ENCODE measurements at regions not wholly inside any gene's neighbourhood (a gene's known extent, or its start where the extent isn't known, plus 50 kb on each side); places are given as distances from the start of the nearest gene placed in this dataset.

DNA sequence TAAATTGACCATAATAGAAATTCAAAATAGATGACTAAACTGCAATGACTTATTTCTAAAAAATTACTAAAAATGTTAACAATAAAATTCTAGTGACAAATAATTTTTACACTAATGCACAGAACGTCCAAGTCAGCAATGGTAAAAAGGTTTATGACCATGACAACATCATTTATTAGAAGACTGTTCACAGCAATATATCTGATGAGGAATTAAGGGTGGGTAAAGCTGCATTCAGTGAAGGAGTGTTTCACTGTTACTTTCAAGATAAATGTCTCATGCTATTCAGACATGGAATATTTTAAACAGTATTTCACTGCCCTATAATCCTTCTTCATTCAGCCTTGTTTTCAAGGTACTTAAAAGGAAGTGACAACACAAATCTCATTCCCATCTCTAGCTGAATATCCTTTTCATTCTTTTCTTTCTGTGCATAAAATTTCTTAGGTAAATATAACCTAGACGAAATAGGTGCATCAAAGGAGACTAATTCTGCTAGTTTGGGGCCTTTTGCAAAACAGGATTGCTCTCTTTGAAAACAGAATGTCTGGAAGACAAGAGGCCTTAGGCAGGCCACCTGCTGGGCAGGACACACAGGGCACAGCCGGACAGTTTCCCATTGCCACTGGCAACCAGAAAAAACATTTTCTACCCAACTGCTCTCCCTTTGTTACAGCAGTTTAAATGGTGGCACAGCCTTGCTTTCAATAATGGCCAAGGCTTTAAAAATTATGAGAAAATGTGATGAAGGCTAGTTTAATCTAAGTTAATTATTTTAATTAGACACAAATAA, 600.3 kb downstream of the SPRY1 start:
- TF ChIP-seq GATA3 (IDR thresholded peaks at IDR 0.05; ENCODE audit: low read depth, low read length) (no peak), GATA2 (IDR thresholded peaks at IDR 0.05; ENCODE audit: low read depth, low read length) (no peak)

DNA sequence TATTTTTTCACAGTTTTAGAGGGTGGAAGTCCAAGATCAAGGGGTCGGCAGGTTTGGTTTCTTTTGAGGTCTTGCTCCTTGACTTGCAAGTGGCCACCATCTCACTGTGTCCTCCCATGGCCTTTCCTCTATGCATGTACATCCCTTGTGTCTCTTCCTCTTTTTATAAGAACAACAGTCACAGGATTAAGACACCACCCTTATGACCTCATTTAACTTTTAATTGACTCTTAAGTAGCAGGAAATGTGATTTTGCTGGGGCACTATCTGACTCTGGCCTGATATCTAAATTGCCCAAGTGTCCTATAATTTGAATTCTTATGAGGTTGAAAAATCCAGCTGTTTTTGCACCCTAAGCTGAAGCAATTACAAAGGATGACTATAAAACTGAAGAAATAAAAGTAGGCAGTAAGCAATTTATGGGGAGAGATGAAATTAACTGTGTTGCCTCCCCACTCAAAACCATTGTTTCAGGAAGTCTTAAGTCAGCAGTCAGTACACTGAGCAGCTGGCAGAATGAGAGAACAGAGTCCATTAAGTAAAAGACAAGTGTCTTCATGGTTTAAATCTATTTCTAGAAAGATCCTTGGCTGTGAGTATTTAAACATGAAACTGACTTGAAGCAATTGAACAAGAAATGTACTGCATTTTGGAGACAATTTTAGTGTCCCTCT, 601.3 kb downstream of the SPRY1 start:
- TF ChIP-seq GATA3 (IDR thresholded peaks at IDR 0.05; ENCODE audit: low read depth, low read length) (no peak), GATA2 (IDR thresholded peaks at IDR 0.05; ENCODE audit: low read depth, low read length) (no peak)

DNA sequence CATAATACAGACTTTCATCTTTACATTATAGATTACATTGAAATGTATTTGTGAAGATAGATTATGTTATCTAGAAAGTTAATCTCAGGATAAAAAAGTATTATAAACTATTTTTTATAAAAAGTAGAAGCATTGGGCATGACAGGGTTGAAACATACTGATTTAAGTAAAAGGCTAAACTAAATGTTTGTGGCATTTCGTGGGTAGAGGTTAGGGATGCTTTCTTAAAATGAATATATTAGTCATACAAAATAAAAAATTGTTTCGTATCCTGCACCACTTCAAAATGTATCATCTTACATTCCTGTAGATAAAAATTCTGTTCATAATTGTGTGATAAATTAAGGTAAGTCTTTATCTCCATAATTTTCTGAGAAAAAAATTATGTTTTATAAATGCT, 603.6 kb downstream of the SPRY1 start:
- no peak for TF ChIP-seq GATA3 (IDR thresholded peaks at IDR 0.05; ENCODE audit: low read depth, low read length)

DNA sequence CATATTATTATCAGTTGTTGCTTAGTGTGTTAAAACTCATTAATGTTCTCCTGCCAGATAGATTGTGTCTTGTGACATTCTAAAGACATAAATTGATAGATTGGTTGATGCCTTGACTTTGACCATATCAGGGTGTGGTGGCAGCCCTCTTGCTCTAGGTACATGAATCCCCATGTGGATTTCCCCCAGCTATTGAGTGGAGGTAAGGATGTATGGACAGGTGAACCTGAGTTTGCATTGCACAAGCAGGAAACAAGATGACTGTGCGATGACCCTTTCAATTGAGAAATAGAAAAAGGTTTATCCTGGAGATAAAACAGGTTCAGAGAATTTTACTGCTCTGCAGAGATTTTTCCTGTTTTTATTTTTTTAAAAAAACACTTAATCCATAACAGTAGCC, 619.2 kb downstream of the SPRY1 start:
- no peak for TF ChIP-seq GATA2 (IDR thresholded peaks at IDR 0.05; ENCODE audit: low read depth, low read length)

DNA sequence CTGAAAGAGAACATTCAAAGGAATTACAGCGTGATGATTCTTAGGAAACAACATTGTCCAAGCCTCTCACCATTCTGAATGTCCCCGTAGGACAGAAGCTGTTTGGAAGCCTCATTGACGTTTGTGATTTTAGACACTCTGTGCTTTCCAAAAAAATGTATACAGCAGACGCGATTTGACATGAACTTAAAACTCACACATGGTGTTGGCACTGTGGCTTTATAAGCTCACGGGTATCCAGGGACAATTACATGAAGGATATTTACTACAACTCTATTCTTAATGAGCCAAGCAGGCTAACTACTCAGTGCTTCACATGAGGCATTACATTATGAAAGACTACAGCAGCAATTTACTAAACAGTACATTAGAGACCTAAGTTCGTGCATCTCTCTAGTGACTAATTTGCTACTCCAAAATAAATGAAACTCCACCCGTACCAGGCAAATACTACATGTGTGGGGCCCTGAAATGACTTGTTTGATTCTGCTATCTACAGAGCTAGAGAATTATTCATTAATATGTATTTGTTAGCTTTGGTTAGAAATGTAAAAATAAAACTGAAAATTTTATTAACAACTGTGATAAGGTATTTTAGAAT, 620.7 kb downstream of the SPRY1 start:
- no peak for TF ChIP-seq GATA3 (IDR thresholded peaks at IDR 0.05; ENCODE audit: low read depth, low read length)
- no peak for TF ChIP-seq GATA2 (IDR thresholded peaks at IDR 0.05; ENCODE audit: low read depth, low read length)

DNA sequence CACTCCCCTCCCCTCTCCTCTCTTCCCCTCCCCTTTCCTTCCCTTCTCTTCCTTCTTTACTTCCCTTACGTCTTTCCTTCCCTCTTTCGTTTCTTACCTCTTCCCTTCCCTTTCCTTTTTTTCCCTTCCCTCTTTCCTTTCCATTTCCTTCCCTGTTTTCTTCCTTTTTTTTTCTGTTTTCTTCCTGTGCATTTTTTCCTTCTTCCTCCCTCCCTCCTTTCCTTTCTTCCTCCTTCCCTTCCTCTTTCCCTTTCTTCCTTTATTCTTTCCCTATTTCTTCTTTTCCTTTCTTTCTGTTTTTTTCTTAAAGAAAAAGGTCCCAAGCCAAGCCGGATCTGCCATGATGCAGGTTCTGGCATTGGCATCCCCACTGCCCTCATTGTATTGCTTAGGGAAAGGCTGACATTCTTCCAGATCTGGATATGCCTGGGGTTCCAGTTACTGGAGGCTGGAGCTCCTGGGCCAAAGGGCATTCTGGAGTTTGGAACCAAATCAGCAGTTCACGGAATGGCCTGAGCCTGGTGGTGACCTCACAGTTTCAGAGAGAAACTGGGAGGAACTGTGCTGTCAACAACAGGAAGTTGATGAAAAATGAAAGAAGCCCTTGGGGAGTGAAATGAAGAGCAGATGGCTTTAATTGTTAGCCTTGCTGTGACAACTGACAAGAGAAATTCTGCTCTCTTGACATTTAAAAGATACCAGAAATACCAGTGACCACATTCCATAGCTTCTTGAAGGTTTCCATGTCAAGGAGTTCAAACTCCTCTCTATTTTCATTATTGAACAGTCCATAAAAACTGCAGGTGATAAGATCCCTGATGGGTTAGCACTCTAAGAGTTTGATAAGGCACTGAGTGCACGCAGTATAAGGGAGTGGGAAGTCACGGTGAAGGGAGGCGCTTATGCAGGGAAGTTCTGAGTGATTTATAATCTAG, 622.1 kb downstream of the SPRY1 start:
- TF ChIP-seq GATA2 (IDR thresholded peaks at IDR 0.05; ENCODE audit: low read depth, low read length), result no peak
- no peak for TF ChIP-seq GATA3 (IDR thresholded peaks at IDR 0.05; ENCODE audit: low read depth, low read length)

DNA sequence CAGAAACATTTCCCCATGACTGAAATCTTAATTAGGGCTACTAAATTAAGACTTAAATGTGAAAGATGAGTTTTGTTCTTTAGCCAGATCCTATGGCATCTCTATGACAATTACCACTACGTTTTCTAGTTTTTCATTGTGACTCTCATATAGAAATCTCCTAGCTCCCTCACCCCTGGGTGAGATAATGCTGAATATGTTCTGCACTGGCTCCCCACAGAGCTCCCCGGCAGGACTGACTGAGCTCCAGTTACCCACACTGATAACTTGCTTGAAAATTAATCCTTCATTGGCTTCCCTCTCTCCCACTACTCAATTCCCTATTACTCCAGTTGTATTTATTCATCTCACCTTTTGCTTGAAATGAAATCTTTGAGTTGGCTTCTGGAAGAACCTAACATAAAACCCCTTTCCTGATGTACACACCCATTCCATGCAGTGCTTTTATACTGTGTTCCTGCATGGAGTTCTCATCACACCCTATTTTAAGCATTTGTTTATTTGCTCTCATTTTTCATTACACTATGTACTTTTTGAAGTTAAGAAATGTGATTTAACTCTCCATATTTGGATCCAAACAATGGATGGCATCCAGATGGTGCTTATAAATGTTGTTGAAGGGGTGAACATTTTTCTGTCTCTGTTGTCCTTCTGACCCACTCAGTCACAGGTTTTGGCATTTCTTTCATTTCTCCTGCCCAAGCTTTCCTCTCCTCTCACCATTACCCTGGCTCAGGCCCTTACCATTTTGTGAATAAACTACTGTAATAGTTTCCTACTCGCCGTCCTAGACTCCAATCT, 623.4 kb downstream of the SPRY1 start:
- no peak for TF ChIP-seq GATA3 (IDR thresholded peaks at IDR 0.05; ENCODE audit: low read depth, low read length)
- no peak for TF ChIP-seq GATA2 (IDR thresholded peaks at IDR 0.05; ENCODE audit: low read depth, low read length)

DNA sequence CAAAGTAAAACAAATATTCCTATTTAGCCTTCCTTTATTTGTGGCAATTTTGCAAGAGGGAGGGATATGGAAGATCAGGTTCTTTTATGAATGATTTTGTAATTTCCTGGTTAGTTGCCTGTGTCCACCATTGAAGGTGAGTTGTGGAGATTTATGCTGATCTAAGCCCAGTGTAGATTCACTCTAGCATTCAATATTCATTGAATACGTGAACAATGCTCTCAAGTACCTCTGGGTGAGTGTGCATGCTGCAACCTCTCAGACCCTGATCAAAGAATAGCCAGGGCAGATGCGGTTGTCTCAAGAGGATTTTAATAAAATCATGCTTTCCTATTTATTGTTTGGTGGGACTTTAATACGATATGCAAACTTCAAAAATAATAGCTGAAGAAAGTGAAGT, 628.4 kb downstream of the SPRY1 start:
- TF ChIP-seq GATA2 (IDR thresholded peaks at IDR 0.05; ENCODE audit: low read depth, low read length), result no peak
- no peak for TF ChIP-seq GATA3 (IDR thresholded peaks at IDR 0.05; ENCODE audit: low read depth, low read length)

DNA sequence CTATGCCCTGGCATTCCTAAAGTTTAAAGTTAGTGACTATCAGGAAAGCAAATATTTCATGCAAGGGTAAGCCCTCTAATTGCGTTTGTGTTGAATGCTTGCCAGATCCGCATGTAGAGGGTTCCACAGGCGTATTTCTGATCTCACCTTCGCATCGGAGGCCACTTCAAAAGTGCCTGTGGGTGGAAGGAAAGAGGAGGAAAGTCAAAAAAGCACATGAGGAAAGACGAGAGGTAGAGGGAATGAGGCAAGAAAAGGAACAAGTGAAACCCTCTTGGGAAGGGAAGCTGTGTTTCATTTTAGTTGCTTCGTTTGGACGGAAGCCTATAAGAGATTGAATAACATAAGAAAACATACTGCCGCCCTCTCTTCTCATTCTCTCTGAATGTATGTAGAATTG, 628.8 kb downstream of the SPRY1 start:
- TF ChIP-seq GATA2 (IDR thresholded peaks at IDR 0.05; ENCODE audit: low read depth, low read length), result no peak
- TF ChIP-seq GATA3 (IDR thresholded peaks at IDR 0.05; ENCODE audit: low read depth, low read length), result no peak

DNA sequence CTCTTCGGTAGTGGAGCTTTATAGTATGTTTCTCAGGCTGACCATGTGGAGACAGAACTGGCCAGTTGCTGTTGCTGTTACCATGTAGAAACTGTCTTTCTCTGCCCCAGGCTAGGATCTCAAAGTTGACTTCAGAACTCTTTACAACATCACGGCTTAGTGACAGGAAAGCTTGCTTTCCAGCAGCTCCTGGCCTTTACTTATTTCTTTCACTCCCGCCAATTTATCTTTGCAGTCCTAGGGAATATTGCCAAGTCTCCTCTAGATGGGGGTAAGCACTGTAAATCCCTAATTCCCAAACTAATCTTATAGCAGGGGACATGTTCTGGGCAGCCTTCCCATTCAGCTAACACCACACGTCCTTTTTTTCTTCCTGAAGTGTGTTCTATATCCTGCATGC, 631.6 kb downstream of the SPRY1 start:
- TF ChIP-seq GATA2 (IDR thresholded peaks at IDR 0.05; ENCODE audit: low read depth, low read length) (no peak), GATA3 (IDR thresholded peaks at IDR 0.05; ENCODE audit: low read depth, low read length) (no peak)

DNA sequence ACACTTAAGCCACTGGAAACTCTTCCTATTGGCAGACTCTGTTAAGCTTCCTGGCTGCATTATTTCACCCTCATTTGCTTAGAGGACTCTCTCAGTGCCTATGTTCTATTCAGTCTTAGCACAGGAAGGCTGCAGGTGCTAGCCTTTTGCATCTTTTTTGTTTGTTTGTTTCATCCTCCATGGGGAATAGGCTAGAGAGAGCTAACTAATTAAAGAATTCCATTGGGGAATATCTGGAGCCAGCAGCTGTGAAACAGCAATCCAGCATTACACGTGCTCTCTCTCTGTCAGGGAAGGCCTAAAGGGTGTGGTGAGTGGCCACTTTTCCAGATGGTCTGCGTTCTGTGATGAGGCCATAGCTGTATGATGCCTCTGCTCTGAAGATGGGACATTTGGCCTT, 633.6 kb downstream of the SPRY1 start:
- TF ChIP-seq GATA3 (IDR thresholded peaks at IDR 0.05; ENCODE audit: low read depth, low read length), result no peak
- TF ChIP-seq GATA2 (IDR thresholded peaks at IDR 0.05; ENCODE audit: low read depth, low read length), result no peak

DNA sequence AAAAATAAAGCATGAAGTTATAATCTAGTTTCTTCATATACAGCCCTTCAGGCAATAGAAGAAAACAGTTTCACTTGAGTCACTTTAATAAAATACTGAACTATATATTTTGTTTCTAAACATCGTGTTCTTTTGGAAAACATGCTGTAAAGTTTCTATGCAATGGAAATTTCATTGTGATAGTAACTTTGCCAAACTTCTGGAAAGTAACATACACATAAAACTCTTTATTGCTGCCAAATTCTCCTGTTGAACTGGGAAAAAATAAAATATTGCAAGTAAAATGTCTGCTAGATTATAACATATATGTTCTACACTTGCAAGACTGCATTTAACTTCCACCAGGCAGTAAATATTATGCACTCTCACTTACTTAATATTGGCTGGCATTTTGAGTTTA, 635.4 kb downstream of the SPRY1 start:
- TF ChIP-seq GATA3 (IDR thresholded peaks at IDR 0.05; ENCODE audit: low read depth, low read length) (no peak), GATA2 (IDR thresholded peaks at IDR 0.05; ENCODE audit: low read depth, low read length) (no peak)

DNA sequence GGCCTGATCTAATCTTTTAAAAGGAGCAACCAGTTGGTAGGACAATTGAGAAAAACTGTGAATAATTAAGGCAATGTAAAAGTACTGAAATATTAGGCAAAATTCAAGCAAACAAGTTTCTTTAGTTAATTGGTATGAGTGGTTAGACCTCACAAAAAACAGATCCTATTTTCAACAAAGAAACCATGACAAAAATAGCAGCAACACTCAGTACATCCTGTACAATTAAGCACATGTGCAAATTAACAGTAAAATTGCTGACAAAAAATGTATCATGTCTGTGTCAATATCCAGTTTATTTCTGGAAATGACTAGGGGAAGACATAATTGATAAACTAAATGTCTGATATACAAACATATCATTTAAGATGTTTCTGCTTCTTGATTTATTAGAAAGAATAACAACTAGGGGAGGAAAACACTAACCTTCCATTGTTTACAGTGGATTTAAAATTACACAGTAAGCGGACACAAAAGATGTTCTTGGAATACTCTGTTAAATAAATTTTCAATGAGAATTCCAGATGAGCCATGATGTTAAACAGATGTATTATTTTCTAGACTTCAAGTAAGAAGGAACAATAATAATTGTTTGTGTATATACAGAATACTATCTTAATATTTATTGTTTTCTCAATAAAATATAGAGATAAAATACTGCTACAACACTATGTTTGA, 638.9 kb downstream of the SPRY1 start:
- TF ChIP-seq GATA3 (IDR thresholded peaks at IDR 0.05; ENCODE audit: low read depth, low read length) (no peak), GATA2 (IDR thresholded peaks at IDR 0.05; ENCODE audit: low read depth, low read length) (no peak)

Data from SH-SY5Y (cell line).